Activated T-helper 1 cell treated with anti-CD3 and anti-CD28 coated beads, Interleukin-2, amount 50 U/mL, for 16 hours (primary cell): ENCODE measurements at regions not wholly inside any gene's neighbourhood (a gene's known extent, or its start where the extent isn't known, plus 50 kb on each side); places are given as distances from the start of the nearest gene placed in this dataset.
"Not testable (repeated sequence)": the region's sequence is repeated elsewhere in the genome, so short reads cannot be mapped to it uniquely, and the experiment has no call there.

Experiments
- DNase-seq, 2 donors: peaks; one replicate each; pipeline ENCODE4 v3.0.0-alpha.2; 2020; ENCODE audit warnings: low read depth in 1 of 2, low spot score in 1 of 2

GRCh38 chr4:9604031-9604892 is 160.0 kb downstream of the DEFB131A start:
- peak in 1 of 2 donors; percentile 13 for DNase-seq

GRCh38 chr4:9604893-9605190 is 160.6 kb downstream of the DEFB131A start:
- not testable (repeated sequence) for DNase-seq

GRCh38 chr4:9608300-9608699 is 164.1 kb downstream of the DEFB131A start:
- DNase-seq, result no peak

GRCh38 chr4:9610321-9610720 is 166.1 kb downstream of the DEFB131A start:
- DNase-seq, result not testable (repeated sequence)

- DNase-seq, result no peak
Observed at GRCh38 chr4:9611101-9611500, 166.9 kb downstream of the DEFB131A start.

DNA sequence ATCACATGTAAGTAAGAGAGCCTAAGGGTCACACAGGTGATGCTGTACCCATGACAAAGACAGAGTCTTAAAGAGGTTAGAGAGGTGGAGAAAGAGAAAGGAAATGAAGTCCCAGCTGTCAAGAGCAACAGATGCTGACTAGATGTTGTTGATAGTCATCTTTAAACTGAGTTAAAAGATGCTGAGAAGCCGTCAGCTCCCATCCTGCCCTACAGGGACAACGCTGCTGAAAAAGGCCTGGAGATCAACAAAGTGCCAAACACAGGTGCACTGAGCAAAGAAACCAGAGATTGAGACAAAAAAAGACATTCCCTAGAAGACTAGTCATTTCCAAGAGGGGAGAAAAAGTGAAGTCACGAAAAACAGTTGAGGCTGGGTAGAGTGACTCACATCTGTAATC is 145.0 kb upstream of the DRD5 start:
- DNase-seq, result not testable (repeated sequence)

DNA sequence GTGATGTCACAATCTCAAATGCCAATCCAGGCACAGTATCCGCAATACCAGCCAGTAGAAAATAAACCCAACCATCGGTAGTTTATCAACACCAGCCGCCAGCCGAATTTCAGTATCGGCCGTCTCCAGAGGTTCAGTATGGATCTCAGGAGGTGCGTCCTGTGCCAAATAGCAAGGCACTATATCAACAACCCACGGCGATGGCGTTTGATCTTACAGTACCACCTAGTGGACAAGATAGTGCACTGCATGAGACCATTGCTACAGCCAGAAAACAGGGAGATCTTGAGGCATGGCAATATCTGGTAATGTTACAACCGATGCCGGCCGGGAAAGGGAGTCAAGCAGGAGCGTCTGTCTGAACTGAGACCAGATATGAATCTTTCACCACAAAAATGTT is 121.8 kb upstream of the DRD5 start:
- not testable (repeated sequence) for DNase-seq

GRCh38 chr4:9660955-9661354 is 120.5 kb upstream of the DRD5 start:
- not testable (repeated sequence) for DNase-seq

DNA sequence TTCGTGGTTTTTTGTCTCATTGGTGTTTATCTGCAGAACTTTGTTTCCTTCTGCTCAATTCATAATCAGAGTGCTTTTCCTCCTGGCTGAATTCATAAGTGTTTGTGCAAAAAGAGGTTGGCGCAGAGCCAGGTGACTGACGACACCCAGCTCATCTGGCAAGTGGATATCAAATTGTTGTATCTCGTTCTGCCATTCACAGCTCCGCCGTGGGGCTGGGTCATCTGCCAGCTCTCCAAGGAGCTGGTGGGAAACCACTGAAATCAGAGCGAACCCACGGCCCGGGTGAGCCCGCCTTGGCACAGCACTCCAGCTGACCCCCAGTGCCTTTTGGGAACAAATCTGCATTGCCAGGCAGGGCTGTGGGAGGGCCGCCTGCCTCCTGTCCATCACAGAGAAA is 110.7 kb upstream of the DRD5 start:
- not testable (repeated sequence) for DNase-seq

- DNase-seq, result not testable (repeated sequence)
Observed at GRCh38 chr4:9677357-9677756, 104.1 kb upstream of the DRD5 start.

- DNase-seq, result no peak
Observed at GRCh38 chr4:9679704-9680478, 101.5 kb upstream of the DRD5 start.

- DNase-seq, result not testable (repeated sequence)
Observed at GRCh38 chr4:9683174-9683573, 98.3 kb upstream of the DRD5 start.

GRCh38 chr4:9685016-9685415 is 96.4 kb upstream of the DRD5 start:
- DNase-seq, result not testable (repeated sequence)

DNA sequence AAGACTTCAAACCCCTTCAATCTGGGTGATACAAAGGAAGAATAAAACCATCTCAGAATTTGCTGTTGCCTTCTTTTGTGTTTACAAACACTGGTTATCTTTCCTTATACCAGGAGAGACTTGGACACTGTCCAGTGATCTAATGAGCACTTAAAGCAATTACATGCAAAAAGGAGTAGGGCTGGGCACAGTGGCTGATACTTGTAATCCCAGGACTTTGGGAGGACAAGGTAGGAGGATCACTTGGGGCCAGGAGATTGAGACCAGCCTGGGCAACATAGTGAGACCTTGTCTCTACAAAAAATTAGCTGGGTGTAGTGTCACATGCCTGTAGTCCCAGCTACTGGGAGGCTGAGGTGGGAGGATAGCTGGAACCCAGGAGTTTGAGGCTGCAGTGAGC is 95.7 kb upstream of the DRD5 start:
- DNase-seq, result no peak

DNA sequence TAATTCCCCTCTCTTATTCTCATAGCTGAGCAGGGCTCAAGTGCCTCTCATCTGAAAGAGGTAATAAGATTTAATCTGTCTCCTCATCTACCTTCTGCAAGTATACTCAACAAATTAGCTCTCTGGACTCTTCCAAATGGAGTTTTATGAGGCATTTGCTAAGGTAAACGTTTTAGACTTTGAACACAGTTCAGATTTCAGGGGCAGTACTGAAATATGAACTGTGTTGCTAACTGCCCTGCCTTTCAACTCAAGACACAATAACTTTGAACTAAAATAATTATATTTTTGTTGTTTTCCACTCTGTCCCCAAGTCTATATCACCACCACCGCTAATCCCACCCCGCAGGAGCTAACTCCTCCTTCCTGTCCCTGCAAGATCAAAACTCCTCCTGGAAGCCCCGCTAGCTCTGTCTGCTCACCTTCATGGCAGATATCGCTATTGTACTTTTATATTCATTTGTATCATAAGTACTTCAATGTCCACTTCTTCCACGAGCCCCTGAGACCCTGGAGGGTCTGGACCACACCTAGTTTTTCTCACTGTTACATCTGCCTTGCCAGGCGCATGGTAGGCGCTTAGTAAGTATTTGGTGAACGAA is 90.7 kb upstream of the DRD5 start:
- not testable (repeated sequence) for DNase-seq

- DNase-seq, result peak; percentile 79 to 81
Observed at GRCh38 chr4:9691238-9692065, 90.0 kb upstream of the DRD5 start.

GRCh38 chr4:9692791-9693491 is 88.5 kb upstream of the DRD5 start:
- DNase-seq, result not testable (repeated sequence)

- DNase-seq, result not testable (repeated sequence)
Observed at GRCh38 chr4:9694403-9694802, 87.0 kb upstream of the DRD5 start.

GRCh38 chr4:9695994-9696393 is 85.4 kb upstream of the DRD5 start:
- DNase-seq, result not testable (repeated sequence)

DNA sequence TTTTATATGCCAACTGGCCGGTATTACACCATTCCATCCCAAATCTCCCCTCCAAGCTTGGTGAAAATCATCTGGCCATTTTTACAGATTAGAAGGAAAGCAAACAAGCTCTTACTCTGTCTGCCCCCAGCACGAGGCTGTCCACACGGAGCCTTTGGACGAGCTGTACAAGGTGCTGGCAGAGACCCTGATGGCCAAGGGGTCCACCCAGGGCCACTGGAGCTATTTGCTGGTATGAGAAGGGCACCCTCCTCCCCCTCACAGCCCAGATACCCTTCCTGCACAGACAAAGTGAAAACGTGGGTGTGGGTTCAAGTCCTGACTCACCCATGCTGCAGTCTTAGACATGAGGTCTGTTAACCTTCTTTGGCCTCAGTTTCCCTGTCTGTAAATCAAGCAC is 84.9 kb upstream of the DRD5 start:
- DNase-seq, result not testable (repeated sequence)
